Chondrocyte (in vitro differentiated cells): ENCODE measurements at regions not wholly inside any gene's neighbourhood (a gene's known extent, or its start where the extent isn't known, plus 50 kb on each side); places are given as distances from the start of the nearest gene placed in this dataset.
A peak's percentile ranks its signal among the peaks of the same experiment; 100 is the strongest.
"Not testable (repeated sequence)": the region's sequence is repeated elsewhere in the genome, so short reads cannot be mapped to it uniquely, and the experiment has no call there.

Source experiments
- DNase-seq: peaks from one replicate; pipeline ENCODE4 v3.0.0; 2021; ENCODE audit warnings: mixed read lengths, low spot score
- H3K27ac Mint-ChIP-seq: one replicate; pipeline ENCODE4 v1.8.0; 2021; ENCODE audit warnings: mild to moderate bottlenecking, moderate library complexity, mixed read lengths; ENCODE audit not compliant: unreplicated experiment
- H3K27me3 Mint-ChIP-seq: 2 replicates; pipeline ENCODE4 v1.8.0; 2021; ENCODE audit warnings: low read depth, mixed read lengths
- H3K36me3 Mint-ChIP-seq: 2 replicates; pipeline ENCODE4 v1.8.0; 2021; ENCODE audit warnings: low read depth, mixed read lengths
- H3K4me1 Mint-ChIP-seq: 2 replicates; pipeline ENCODE4 v1.8.0; 2021; ENCODE audit warnings: low read depth, mild to moderate bottlenecking, mixed read lengths
- H3K4me3 Mint-ChIP-seq: one replicate; pipeline ENCODE4 v1.8.0; 2021; ENCODE audit warnings: mild to moderate bottlenecking, moderate library complexity, mixed read lengths; ENCODE audit not compliant: unreplicated experiment
- H3K9me3 Mint-ChIP-seq: 2 replicates; pipeline ENCODE4 v1.8.0; 2021; ENCODE audit warnings: low read depth, mixed read lengths
- TF ChIP-seq, protein P1 (sequence below): fragments of 200-600 bp; sonication (generic); IDR thresholded peaks from 2 replicates; pipeline ENCODE4 v1.5.0; 2021; ENCODE audit warnings: antibody characterized with exemption, mild to moderate bottlenecking, moderate library complexity

DNA sequence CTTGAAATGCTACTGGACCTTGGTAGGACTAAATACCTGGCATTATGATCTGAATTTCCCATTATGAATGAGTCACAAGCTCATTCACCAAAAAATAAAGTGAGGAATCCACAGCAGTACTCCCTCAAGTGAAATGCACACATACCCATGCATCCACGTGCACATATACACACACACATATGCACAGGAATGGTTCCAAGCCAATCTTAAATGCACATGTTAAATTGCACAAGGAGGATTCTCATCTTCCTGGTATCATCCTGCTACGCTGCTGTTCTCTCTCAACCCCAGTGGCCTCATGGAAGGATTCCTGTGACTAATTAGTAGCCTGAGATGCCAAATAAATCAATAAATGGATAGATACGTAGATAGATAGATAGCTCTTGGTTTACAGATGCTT lies 132.1 kb upstream of the KLF12 start:
- Mint-ChIP-seq H3K4me1 (no peaks in the 10 kb centered on the region), H3K9me3 (peaks cover 31% of the 10 kb centered on the region), H3K27ac (no peak overlapping the region), H3K36me3 (peaks cover 2% of the 10 kb centered on the region), H3K4me3 (no peak overlapping the region), H3K27me3 (no peaks in the 10 kb centered on the region)
- DNase-seq, result no peak
- TF ChIP-seq, protein P1, sequence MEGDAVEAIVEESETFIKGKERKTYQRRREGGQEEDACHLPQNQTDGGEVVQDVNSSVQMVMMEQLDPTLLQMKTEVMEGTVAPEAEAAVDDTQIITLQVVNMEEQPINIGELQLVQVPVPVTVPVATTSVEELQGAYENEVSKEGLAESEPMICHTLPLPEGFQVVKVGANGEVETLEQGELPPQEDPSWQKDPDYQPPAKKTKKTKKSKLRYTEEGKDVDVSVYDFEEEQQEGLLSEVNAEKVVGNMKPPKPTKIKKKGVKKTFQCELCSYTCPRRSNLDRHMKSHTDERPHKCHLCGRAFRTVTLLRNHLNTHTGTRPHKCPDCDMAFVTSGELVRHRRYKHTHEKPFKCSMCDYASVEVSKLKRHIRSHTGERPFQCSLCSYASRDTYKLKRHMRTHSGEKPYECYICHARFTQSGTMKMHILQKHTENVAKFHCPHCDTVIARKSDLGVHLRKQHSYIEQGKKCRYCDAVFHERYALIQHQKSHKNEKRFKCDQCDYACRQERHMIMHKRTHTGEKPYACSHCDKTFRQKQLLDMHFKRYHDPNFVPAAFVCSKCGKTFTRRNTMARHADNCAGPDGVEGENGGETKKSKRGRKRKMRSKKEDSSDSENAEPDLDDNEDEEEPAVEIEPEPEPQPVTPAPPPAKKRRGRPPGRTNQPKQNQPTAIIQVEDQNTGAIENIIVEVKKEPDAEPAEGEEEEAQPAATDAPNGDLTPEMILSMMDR, result no peak

DNA sequence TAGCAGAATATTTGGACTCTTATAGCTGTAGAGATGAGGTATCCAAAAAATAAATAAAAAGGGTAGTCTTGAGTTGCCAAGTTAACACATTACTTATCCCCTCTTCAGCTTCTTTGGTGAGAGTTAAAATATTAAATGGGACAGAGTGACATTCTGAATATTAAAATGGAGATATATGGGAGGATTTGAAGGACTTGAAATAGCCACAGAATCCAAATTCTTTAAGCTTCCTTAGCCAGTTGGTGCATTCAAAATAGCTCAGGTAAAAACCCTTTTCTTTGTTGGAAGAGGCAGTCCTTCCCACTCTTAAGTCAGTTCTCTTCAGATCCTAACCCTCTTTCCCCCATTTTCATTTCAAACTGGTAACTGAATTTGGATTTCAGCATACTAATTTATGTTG lies 130.1 kb upstream of the KLF12 start:
- no peaks in the 10 kb centered on the region for H3K4me1 Mint-ChIP-seq

DNA sequence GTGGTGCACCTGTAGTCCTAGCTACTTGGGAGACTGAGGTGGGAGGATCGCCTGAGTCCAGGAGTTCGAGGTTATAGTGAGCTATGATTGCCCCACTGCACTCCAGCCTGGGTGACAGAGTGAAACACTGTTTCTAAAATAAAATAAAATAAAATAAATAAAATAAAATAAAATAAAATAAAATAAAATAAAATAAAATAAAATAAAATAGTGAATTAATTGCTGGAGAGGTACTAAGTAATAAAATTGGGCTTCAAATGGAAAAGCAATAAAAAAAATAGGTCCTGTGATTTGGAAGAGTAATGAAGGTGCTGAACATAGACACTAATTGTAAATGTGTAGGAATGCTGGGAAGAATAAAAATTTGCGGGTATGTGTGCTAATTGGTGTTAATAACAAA lies 126.2 kb upstream of the KLF12 start:
- Mint-ChIP-seq H3K4me1 (peaks cover 21% of the 10 kb centered on the region), H3K9me3 (peaks cover 12% of the 10 kb centered on the region)
- H3K27ac Mint-ChIP-seq, H3K4me3 Mint-ChIP-seq, H3K27me3 Mint-ChIP-seq, H3K36me3 Mint-ChIP-seq, DNase-seq: not testable (repeated sequence)

More for the DNA sequence above, 130.1 kb upstream of the KLF12 start:
- Mint-ChIP-seq H3K27me3 (no peaks in the 10 kb centered on the region), H3K9me3 (peaks cover 27% of the 10 kb centered on the region), H3K36me3 (peaks cover 2% of the 10 kb centered on the region), H3K4me3 (no peak overlapping the region), H3K27ac (no peak overlapping the region)
- TF ChIP-seq, protein P1, result no peak
- no peak for DNase-seq

DNA sequence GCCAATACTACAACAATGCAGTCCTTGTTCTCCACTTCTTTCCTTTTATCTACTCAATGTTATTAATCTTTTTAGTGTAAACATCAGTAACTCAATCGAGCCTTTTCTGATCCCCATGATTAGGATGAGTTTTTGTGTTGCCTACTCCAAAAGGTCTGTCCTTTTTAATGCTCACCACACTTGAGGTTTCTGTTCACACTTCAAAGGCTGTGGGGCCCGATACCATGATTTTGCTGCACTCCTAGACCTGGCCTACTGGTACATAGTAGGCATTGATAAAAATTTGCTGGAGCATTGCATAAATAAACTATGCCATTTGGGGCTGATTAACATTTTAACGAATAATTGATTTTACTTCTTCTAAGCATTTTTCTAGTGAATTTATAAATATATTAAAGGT lies 125.4 kb upstream of the KLF12 start:
- Mint-ChIP-seq H3K27me3 (no peaks in the 10 kb centered on the region), H3K4me1 (peaks cover 21% of the 10 kb centered on the region), H3K27ac (no peak overlapping the region), H3K36me3 (no peaks in the 10 kb centered on the region), H3K9me3 (peaks cover 8% of the 10 kb centered on the region), H3K4me3 (no peak overlapping the region)
- TF ChIP-seq, protein P1, result no peak
- DNase-seq, result no peak

DNA sequence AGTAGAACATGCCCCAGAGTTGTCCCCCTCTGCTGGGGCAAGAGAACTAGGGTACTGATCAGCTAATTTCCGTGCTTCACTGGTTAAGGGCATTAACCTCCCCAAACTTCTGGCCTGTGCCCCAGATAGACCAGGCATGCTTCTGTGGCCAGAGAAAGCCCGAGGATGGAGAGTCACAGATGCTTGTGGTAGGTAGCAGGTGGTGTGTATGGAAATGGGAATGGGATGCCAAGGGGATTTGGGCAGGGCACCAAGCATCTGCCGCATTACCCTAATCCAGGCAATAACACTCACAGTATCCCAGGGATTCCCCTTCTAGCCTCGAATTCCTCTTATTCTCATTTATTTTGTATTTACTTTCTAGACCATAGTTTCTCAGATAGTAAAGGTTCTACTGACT lies 124.8 kb upstream of the KLF12 start:
- H3K27ac Mint-ChIP-seq, result no peak overlapping the region
- H3K9me3 Mint-ChIP-seq, result peaks cover 3% of the 10 kb centered on the region
- H3K27me3 Mint-ChIP-seq, result no peaks in the 10 kb centered on the region
- TF ChIP-seq, protein P1, result no peak
- peaks cover 21% of the 10 kb centered on the region for H3K4me1 Mint-ChIP-seq
- no peaks in the 10 kb centered on the region for H3K36me3 Mint-ChIP-seq
- no peak overlapping the region for H3K4me3 Mint-ChIP-seq
- DNase-seq, result no peak

DNA sequence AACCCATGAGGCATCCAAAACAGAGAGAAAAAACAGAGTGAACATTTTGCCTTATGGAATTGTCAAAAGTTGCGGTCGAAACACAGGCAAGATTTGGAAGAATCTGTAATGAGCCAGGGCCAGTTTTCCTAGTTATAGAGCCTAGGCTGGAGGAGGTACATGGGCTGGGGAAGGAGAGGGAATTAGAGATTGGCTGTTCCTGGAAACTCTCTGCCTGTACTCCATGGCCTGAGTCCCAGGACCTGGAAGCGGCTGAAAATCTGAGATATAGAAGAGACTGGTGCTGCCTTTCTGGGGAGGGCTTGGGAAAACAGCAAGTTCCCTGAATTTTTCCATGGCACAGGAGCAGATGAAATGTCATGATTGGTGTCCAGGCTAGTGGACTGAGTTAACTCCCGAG lies 122.8 kb upstream of the KLF12 start:
- DNase-seq, result no peak
- Mint-ChIP-seq H3K27me3 (no peaks in the 10 kb centered on the region), H3K27ac (peak overlapping the region; percentile 28), H3K36me3 (no peaks in the 10 kb centered on the region), H3K4me1 (peaks cover 24% of the 10 kb centered on the region), H3K4me3 (no peak overlapping the region), H3K9me3 (no peaks in the 10 kb centered on the region)
- TF ChIP-seq, protein P1, result no peak
